PC-9 (cell line): ENCODE measurements at regions not wholly inside any gene's neighbourhood (a gene's known extent, or its start where the extent isn't known, plus 50 kb on each side); places are given as distances from the start of the nearest gene placed in this dataset.

Experiments
- EZH2 ChIP-seq: fragments of 200-600 bp; sonication (generic); IDR thresholded peaks from 2 replicates; pipeline ENCODE4 v1.8.0; 2017; ENCODE audit warnings: antibody characterized with exemption, low read depth
- TF ChIP-seq, protein P1 (sequence below): fragments of 200-600 bp; sonication (generic); conservative IDR thresholded peaks from 2 replicates; pipeline ENCODE4 v1.6.1; 2017; ENCODE audit warnings: mixed run types, antibody characterized with exemption, mild to moderate bottlenecking, moderate library complexity

DNA sequence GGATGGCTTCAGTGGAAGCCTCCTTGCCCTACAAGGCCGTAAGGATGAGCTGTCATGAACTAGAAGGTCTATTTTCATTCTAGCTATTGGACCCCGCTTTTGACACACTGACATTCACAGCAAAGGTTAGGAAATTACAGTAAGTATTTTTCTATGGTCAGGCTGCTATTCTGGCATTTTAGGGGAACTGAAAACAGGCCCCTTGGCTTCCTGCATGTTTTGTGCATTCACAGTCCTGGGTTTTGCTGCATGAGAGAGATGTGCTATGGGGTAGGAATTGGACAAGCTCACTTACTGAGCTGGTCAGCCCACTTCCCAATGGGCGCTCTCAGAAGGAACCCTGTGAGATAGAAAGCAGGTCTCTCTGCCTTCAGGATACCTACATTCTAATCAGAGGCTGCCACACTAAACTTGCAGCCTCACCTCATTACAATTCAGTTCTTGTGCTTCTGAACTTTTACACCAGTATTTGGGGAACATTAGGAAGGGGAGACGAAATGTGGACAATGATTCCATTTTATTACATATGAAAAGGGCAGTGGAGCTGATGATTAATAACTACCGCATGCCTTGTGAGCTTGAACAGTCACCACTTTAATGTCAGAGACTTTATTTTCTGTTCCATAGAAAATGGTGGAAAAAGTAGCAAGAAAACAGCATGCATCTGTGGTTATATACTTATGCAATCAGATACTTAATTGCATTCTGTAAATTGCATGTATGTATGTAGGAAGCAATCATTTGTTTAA, 86.6 kb upstream of the TAB2 start:
- TF ChIP-seq, protein P1, sequence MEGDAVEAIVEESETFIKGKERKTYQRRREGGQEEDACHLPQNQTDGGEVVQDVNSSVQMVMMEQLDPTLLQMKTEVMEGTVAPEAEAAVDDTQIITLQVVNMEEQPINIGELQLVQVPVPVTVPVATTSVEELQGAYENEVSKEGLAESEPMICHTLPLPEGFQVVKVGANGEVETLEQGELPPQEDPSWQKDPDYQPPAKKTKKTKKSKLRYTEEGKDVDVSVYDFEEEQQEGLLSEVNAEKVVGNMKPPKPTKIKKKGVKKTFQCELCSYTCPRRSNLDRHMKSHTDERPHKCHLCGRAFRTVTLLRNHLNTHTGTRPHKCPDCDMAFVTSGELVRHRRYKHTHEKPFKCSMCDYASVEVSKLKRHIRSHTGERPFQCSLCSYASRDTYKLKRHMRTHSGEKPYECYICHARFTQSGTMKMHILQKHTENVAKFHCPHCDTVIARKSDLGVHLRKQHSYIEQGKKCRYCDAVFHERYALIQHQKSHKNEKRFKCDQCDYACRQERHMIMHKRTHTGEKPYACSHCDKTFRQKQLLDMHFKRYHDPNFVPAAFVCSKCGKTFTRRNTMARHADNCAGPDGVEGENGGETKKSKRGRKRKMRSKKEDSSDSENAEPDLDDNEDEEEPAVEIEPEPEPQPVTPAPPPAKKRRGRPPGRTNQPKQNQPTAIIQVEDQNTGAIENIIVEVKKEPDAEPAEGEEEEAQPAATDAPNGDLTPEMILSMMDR = no peak
- TF ChIP-seq EZH2 = no peak
